GM10248 (cell line): ENCODE measurements at regions not wholly inside any gene's neighbourhood (a gene's known extent, or its start where the extent isn't known, plus 50 kb on each side); places are given as distances from the start of the nearest gene placed in this dataset.

Source experiments
- CTCF ChIA-PET: fragments of 300-600 bp; sonication (Branson Sonifier 250); formaldehyde crosslinking; extraction: SDS; loops from one replicate; lab custom pipeline; 2021; ENCODE audit warnings: antibody characterized with exemption; lab: Yijun Ruan, JAX
- POLR2A ChIA-PET: fragments of 350-650 bp; sonication (Branson Sonifier 250); formaldehyde crosslinking; extraction: SDS; loops from one replicate; lab custom pipeline; 2020; ENCODE audit warnings: antibody characterized with exemption; lab: Yijun Ruan, JAX
- DNase-seq: peaks from one replicate; pipeline ENCODE4 v3.0.0; 2012; ENCODE audit errors: extremely low spot score
- CTCF ChIP-seq: IDR thresholded peaks from 2 replicates; pipeline ENCODE4 v1.5.1; 2012; ENCODE audit warnings: mild to moderate bottlenecking, low read depth; ENCODE audit errors: extremely low read depth, missing control alignments, control extremely low read depth

- no peak for DNase-seq
- POLR2A ChIA-PET = no interaction called here
- TF ChIP-seq CTCF = no peak
- CTCF ChIA-PET = interaction anchor here (1.9 kb wide), 1 partner anchor 11 kb away, joined by 5 read pairs; no protein-coding TSS in a partner anchor
These were observed 298.4 kb downstream of the DEPDC1B start for GRCh38 chr5:60401526-60401925.

DNA sequence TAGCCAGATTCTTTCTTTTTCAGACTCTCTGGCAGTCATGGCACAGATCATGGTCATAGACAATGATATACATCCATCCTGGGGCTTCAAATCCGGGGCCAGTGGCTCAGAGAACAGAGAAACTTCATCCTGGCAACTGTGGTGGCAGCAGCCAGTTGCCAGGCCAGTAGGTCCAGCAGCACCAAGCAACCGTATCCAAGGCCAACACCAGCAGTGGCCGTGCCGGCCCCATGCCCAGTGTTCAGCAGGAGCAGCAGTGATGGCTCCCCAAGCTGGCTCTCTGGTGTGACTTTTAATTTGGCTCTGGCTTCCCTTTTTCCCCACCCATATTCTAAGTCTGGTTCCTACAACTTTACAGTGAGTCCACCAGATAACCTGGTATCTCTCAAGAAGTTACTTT lies 300.5 kb downstream of the DEPDC1B start:
- TF ChIP-seq CTCF = no peak
- CTCF ChIA-PET = no interaction called here
- no peak for DNase-seq
- POLR2A ChIA-PET = no interaction called here

DNA sequence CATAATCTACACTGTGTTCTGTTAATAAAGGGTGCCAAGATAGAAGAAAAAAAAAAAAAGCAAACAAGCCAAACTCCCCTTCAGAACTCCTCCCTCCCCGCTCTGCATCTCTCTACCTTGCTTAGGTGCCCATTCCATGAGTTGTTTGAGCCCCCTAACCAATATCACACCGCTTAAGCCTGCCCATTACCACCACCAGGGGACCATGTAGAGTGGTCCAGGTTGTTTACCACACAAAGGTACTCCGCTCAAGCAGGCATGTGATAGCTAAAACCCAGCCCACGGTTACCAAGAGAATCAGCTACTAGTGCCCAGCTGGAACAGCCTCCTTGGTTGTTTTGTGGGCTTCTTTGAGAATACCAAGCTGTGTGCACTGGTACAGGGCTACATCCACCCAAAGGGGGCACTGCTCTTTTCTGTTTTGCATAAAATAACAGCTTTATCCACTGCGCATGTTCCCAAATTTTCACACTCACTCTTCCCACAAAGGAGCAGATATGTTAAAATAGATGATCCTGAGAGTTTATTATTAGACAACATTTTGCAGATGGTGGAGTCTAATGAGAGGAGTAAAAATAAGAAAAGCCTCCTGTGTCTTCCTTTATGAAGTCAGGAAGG lies 304.1 kb downstream of the DEPDC1B start:
- no peak for DNase-seq
- CTCF ChIA-PET = interaction anchor here (1.4 to 1.7 kb wide), 2 partner anchors 8 to 13 kb away, joined by 3 to 4 read pairs; no protein-coding TSS in a partner anchor
- POLR2A ChIA-PET = no interaction called here
- no peak for TF ChIP-seq CTCF

- TF ChIP-seq CTCF = no peak
- DNase-seq = no peak
- ChIA-PET POLR2A (no interaction called here), CTCF (interaction anchor here (1.6 kb wide), 1 partner anchor 11 kb away, joined by 5 read pairs; no protein-coding TSS in a partner anchor)
These were observed 312.9 kb downstream of the DEPDC1B start for GRCh38 chr5:60387051-60387440.

DNA sequence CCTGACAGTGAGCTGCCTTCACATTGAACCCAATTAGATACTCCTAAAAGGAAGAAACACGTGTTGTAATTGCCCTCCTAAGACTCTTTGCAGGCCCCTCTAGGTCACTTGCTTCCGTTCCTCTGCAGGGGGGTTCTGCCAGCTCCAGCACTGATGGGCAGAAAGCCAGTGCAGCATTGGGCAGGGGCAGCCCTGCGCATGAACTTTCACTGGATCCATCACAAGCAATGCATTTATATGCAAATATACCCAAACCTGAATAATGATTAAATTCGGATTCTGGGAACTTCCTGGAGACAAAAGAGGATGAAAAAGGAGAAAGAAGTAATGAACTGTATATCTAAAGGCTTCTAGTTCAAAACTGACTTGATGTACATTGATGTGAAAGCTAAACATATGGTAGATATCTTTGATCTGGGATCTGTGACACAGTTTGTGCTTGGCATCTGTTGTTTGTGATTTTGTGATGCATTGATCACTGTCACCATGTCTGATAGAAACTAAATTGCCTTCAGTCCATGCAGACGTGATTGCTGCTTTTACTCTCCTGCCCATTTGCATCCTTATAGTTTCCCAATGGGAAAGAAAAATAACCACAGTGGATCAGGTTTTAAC lies 313.4 kb downstream of the DEPDC1B start:
- POLR2A ChIA-PET = no interaction called here

DNA sequence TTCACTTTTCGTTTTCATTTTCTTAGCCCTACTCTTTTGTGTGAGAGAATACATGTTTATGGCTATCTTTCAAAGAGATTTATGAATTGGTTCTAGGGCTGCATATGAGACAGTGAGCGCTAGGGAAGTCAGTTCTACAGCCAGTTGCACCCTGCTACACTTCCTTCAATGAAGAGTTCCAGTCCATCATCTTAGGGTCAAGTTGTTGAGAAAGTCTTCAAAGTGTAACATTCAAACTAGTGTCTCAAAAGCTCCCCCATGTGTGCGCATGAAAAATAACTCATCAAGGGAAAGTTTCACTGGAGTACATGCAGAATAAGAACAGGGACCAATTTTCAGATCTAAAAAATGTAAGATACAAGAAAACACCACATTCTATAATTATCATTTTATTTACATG lies 317.2 kb downstream of the DEPDC1B start:
- CTCF ChIA-PET = interaction anchor here (0.9 to 3.6 kb wide), 10 partner anchors 8 to 572 kb away, joined by 3 to 12 read pairs (median 5); no protein-coding TSS in a partner anchor
- POLR2A ChIA-PET = no interaction called here
- TF ChIP-seq CTCF = peak; percentile 27
- DNase-seq = peak; percentile 29

More for the DNA sequence above, 313.4 kb downstream of the DEPDC1B start:
- no peak for TF ChIP-seq CTCF
- CTCF ChIA-PET = interaction anchor here (1.6 kb wide), 1 partner anchor 24 kb away, joined by 6 read pairs; no protein-coding TSS in a partner anchor
- no peak for DNase-seq
